C4-2B (cell line): ENCODE measurements at regions not wholly inside any gene's neighbourhood (a gene's known extent, or its start where the extent isn't known, plus 50 kb on each side); places are given as distances from the start of the nearest gene placed in this dataset.

ENCODE experiments used
- H3K27ac ChIP-seq: fragments of 450-650 bp; 2 replicates; pipeline ENCODE4 v1.5.1; 2017
- CTCF ChIP-seq: fragments of 450-650 bp; conservative IDR thresholded peaks from 2 replicates; pipeline ENCODE4 v1.5.1; 2017; ENCODE audit warnings: mild to moderate bottlenecking
- ZFX ChIP-seq: fragments of 450-650 bp; IDR thresholded peaks from 2 replicates; pipeline ENCODE4 v1.6.1; 2017

GRCh38 chr1:105686874-105687690 is 1369.4 kb upstream of the PRMT6 start:
- no peak for TF ChIP-seq ZFX
- TF ChIP-seq CTCF, result no peak
- no peak overlapping the region for H3K27ac ChIP-seq

GRCh38 chr1:105700723-105701122 is 1355.8 kb upstream of the PRMT6 start:
- H3K27ac ChIP-seq, result no peak overlapping the region
- TF ChIP-seq CTCF (no peak), ZFX (no peak)

GRCh38 chr1:105724286-105724685 is 1332.2 kb upstream of the PRMT6 start:
- H3K27ac ChIP-seq, result no peak overlapping the region
- TF ChIP-seq CTCF (no peak), ZFX (no peak)

GRCh38 chr1:105730701-105731100 is 1325.8 kb upstream of the PRMT6 start:
- TF ChIP-seq CTCF, result no peak
- no peak for TF ChIP-seq ZFX
- H3K27ac ChIP-seq, result no peak overlapping the region

- H3K27ac ChIP-seq, result no peak overlapping the region
- TF ChIP-seq CTCF, result no peak
- no peak for TF ChIP-seq ZFX
These were observed 1320.1 kb upstream of the PRMT6 start for GRCh38 chr1:105736349-105736748.

- no peak overlapping the region for H3K27ac ChIP-seq
- TF ChIP-seq ZFX, result no peak
- TF ChIP-seq CTCF, result no peak
These were observed 1276.7 kb upstream of the PRMT6 start for GRCh38 chr1:105779727-105780126.

GRCh38 chr1:105785021-105785420 is 1271.5 kb upstream of the PRMT6 start:
- TF ChIP-seq CTCF (no peak), ZFX (no peak)
- no peak overlapping the region for H3K27ac ChIP-seq
